VCaP (cell line): ENCODE measurements at regions not wholly inside any gene's neighbourhood (a gene's known extent, or its start where the extent isn't known, plus 50 kb on each side); places are given as distances from the start of the nearest gene placed in this dataset.

ENCODE experiments used
- H3K27ac ChIP-seq: fragments of 450-650 bp; 2 replicates; pipeline ENCODE4 v1.5.1; 2017
- CTCF ChIP-seq: fragments of 450-650 bp; conservative IDR thresholded peaks from 2 replicates; pipeline ENCODE4 v1.5.1; 2017; ENCODE audit warnings: mild to moderate bottlenecking, moderate library complexity

GRCh38 chr1:10867914-10868598 is 71.6 kb upstream of the CASZ1 start:
- TF ChIP-seq CTCF = no peak
- no peak overlapping the region for H3K27ac ChIP-seq

GRCh38 chr1:10868599-10868965 is 72.1 kb upstream of the CASZ1 start:
- no peak overlapping the region for H3K27ac ChIP-seq
- no peak for TF ChIP-seq CTCF

- TF ChIP-seq CTCF = no peak
- no peak overlapping the region for H3K27ac ChIP-seq
Observed at GRCh38 chr1:10869933-10870332, 73.5 kb upstream of the CASZ1 start.

GRCh38 chr1:10870493-10871096 is 74.1 kb upstream of the CASZ1 start:
- H3K27ac ChIP-seq = no peak overlapping the region
- TF ChIP-seq CTCF = no peak

- no peak for TF ChIP-seq CTCF
- H3K27ac ChIP-seq = no peak overlapping the region
Observed at GRCh38 chr1:10873189-10873588, 76.7 kb upstream of the CASZ1 start.

- no peak for TF ChIP-seq CTCF
- no peak overlapping the region for H3K27ac ChIP-seq
Observed at GRCh38 chr1:10874351-10874750, 77.9 kb upstream of the CASZ1 start.

GRCh38 chr1:10877894-10878293 is 81.4 kb upstream of the CASZ1 start:
- H3K27ac ChIP-seq = no peak overlapping the region
- no peak for TF ChIP-seq CTCF
